Neural progenitor cell (in vitro differentiated cells): ENCODE measurements at regions not wholly inside any gene's neighbourhood (a gene's known extent, or its start where the extent isn't known, plus 50 kb on each side); places are given as distances from the start of the nearest gene placed in this dataset.

Experiments
- DNase-seq: peaks from one replicate; pipeline ENCODE4 v3.0.0-alpha.2; 2016; ENCODE audit warnings: low spot score
- H2AFZ ChIP-seq: fragments of 200-600 bp; sonication (generic); replicated peaks from 2 replicates; pipeline ENCODE4 v1.6.1; 2016; ENCODE audit warnings: antibody characterized with exemption
- H3F3A ChIP-seq: fragments of 200-600 bp; sonication (generic); 2 replicates; pipeline ENCODE4 v1.6.1; 2016; ENCODE audit warnings: antibody characterized with exemption, low read depth
- H3K27ac ChIP-seq: fragments of 200-600 bp; sonication (generic); 2 replicates; pipeline ENCODE4 v1.5.1; 2016; ENCODE audit warnings: mild to moderate bottlenecking
- H3K27me3 ChIP-seq: fragments of 200-600 bp; sonication (generic); 2 replicates; pipeline ENCODE4 v1.6.1; 2016; ENCODE audit warnings: mild to moderate bottlenecking, moderate library complexity
- H3K36me3 ChIP-seq: fragments of 200-600 bp; sonication (generic); 2 replicates; pipeline ENCODE4 v1.5.1; 2016
- H3K4me1 ChIP-seq: fragments of 200-600 bp; sonication (generic); 2 replicates; pipeline ENCODE4 v1.6.1; 2016; ENCODE audit warnings: mixed run types
- H3K4me2 ChIP-seq: fragments of 200-600 bp; sonication (generic); 2 replicates; pipeline ENCODE4 v1.6.1; 2016
- H3K4me3 ChIP-seq: fragments of 200-600 bp; sonication (generic); 2 replicates; pipeline ENCODE4 v1.5.1; 2016
- H3K79me2 ChIP-seq: fragments of 200-600 bp; sonication (generic); 2 replicates; pipeline ENCODE4 v1.6.1; 2016; ENCODE audit warnings: low read depth
- H3K9ac ChIP-seq: fragments of 200-600 bp; sonication (generic); 2 replicates; pipeline ENCODE4 v1.6.1; 2016
- H3K9me3 ChIP-seq: fragments of 200-600 bp; sonication (generic); 2 replicates; pipeline ENCODE4 v1.5.1; 2016; ENCODE audit warnings: low read depth
- H4K20me1 ChIP-seq: fragments of 200-600 bp; sonication (generic); 2 replicates; pipeline ENCODE4 v1.6.1; 2016; ENCODE audit warnings: low read depth
- H3K27ac Mint-ChIP-seq: 3 replicates; pipeline ENCODE4 v1.8.0; 2021; ENCODE audit warnings: mixed read lengths
- H3K27me3 Mint-ChIP-seq: 2 replicates; pipeline ENCODE4 v1.8.0; 2022; ENCODE audit warnings: low read depth, mild to moderate bottlenecking, inconsistent platforms, moderate library complexity, mixed read lengths; ENCODE audit not compliant: insufficient read depth
- H3K36me3 Mint-ChIP-seq: 3 replicates; pipeline ENCODE4 v1.8.0; 2021; ENCODE audit warnings: mixed read lengths
- H3K4me1 Mint-ChIP-seq: 3 replicates; pipeline ENCODE4 v1.8.0; 2021; ENCODE audit warnings: mixed read lengths
- H3K4me3 Mint-ChIP-seq: 3 replicates; pipeline ENCODE4 v1.8.0; 2021; ENCODE audit warnings: mild to moderate bottlenecking, moderate library complexity, mixed read lengths
- H3K9me3 Mint-ChIP-seq: 3 replicates; pipeline ENCODE4 v1.8.0; 2020; ENCODE audit warnings: mixed read lengths
- CTCF ChIP-seq: fragments of 200-600 bp; sonication (generic); IDR thresholded peaks from 2 replicates; pipeline ENCODE4 v1.5.1; 2017; ENCODE audit warnings: antibody characterized with exemption, mild to moderate bottlenecking
- EZH2 ChIP-seq: fragments of 200-600 bp; sonication (generic); IDR thresholded peaks from 2 replicates; pipeline ENCODE4 v1.6.1; 2017; ENCODE audit warnings: antibody characterized with exemption, mild to moderate bottlenecking, moderate library complexity
- EZH2phosphoT487 ChIP-seq: fragments of 200-600 bp; sonication (generic); IDR thresholded peaks from 2 replicates; pipeline ENCODE4 v1.6.1; 2017; ENCODE audit warnings: antibody characterized with exemption

- no peaks in the 10 kb centered on the region for H3K27me3 ChIP-seq
- Mint-ChIP-seq H3K27me3 (no peaks in the 10 kb centered on the region), H3K9me3 (no peaks in the 10 kb centered on the region), H3K4me1 (no peaks in the 10 kb centered on the region), H3K4me3 (no peak overlapping the region), H3K36me3 (no peaks in the 10 kb centered on the region), H3K27ac (no peak overlapping the region)
- H3K4me2 ChIP-seq: no peak overlapping the region
- no peak overlapping the region for H3K4me3 ChIP-seq
- H2AFZ ChIP-seq: no peak overlapping the region
- no peak for DNase-seq
- H3K79me2 ChIP-seq: no peaks in the 10 kb centered on the region
- no peak overlapping the region for H3K9ac ChIP-seq
- H3F3A ChIP-seq: no peaks in the 10 kb centered on the region
- no peaks in the 10 kb centered on the region for H3K36me3 ChIP-seq
- H3K9me3 ChIP-seq: no peaks in the 10 kb centered on the region
- TF ChIP-seq CTCF (no peak), EZH2 (no peak), EZH2phosphoT487 (no peak)
- no peaks in the 10 kb centered on the region for H3K4me1 ChIP-seq
- no peak overlapping the region for H3K27ac ChIP-seq
- H4K20me1 ChIP-seq: no peaks in the 10 kb centered on the region
These were observed 120.0 kb downstream of the UTRN start for GRCh38 chr6:144405163-144405562.

- Histone ChIP-seq H3K27me3 (no peaks in the 10 kb centered on the region), H3K4me2 (no peak overlapping the region), H3K4me1 (peaks cover 2% of the 10 kb centered on the region), H3K27ac (no peak overlapping the region), H3K9ac (no peak overlapping the region), H3K4me3 (no peak overlapping the region), H3K9me3 (no peaks in the 10 kb centered on the region), H3F3A (no peaks in the 10 kb centered on the region), H2AFZ (no peak overlapping the region), H3K79me2 (no peaks in the 10 kb centered on the region), H3K36me3 (no peaks in the 10 kb centered on the region), H4K20me1 (no peaks in the 10 kb centered on the region)
- no peak for TF ChIP-seq EZH2
- no peak for TF ChIP-seq EZH2phosphoT487
- TF ChIP-seq CTCF: no peak
- Mint-ChIP-seq H3K27me3 (no peaks in the 10 kb centered on the region), H3K36me3 (no peaks in the 10 kb centered on the region), H3K9me3 (no peaks in the 10 kb centered on the region), H3K4me3 (no peak overlapping the region), H3K4me1 (no peaks in the 10 kb centered on the region), H3K27ac (no peak overlapping the region)
- DNase-seq: no peak
These were observed 121.7 kb downstream of the UTRN start for GRCh38 chr6:144406796-144407195.

- H3K4me1 Mint-ChIP-seq: no peaks in the 10 kb centered on the region
- Histone ChIP-seq H3K79me2 (no peaks in the 10 kb centered on the region), H3K27me3 (no peaks in the 10 kb centered on the region), H3K27ac (no peak overlapping the region), H4K20me1 (no peaks in the 10 kb centered on the region), H2AFZ (no peak overlapping the region), H3K4me2 (no peak overlapping the region), H3K36me3 (no peaks in the 10 kb centered on the region), H3F3A (no peaks in the 10 kb centered on the region), H3K9me3 (no peaks in the 10 kb centered on the region), H3K4me1 (peaks cover 5% of the 10 kb centered on the region), H3K9ac (no peak overlapping the region), H3K4me3 (no peak overlapping the region)
- H3K9me3 Mint-ChIP-seq: no peaks in the 10 kb centered on the region
- TF ChIP-seq EZH2phosphoT487: no peak
- TF ChIP-seq EZH2: no peak
- TF ChIP-seq CTCF: no peak
- H3K27ac Mint-ChIP-seq: no peak overlapping the region
- peaks cover under 1% of the 10 kb centered on the region for H3K36me3 Mint-ChIP-seq
- H3K4me3 Mint-ChIP-seq: no peak overlapping the region
- H3K27me3 Mint-ChIP-seq: no peaks in the 10 kb centered on the region
- DNase-seq: peak; percentile 9
These were observed 123.0 kb downstream of the UTRN start for GRCh38 chr6:144408161-144408560.
